HEK293 (cell line): ENCODE measurements at regions not wholly inside any gene's neighbourhood (a gene's known extent, or its start where the extent isn't known, plus 50 kb on each side); places are given as distances from the start of the nearest gene placed in this dataset.

Experiments
- CTCF ChIA-PET: fragments of 350-600 bp; formaldehyde crosslinking; extraction: SDS; loops from one replicate; lab custom pipeline; 2021; ENCODE audit warnings: antibody characterized with exemption; lab: Yijun Ruan, JAX
- POLR2A ChIA-PET: fragments of 300-600 bp; formaldehyde crosslinking; extraction: SDS; loops from one replicate; lab custom pipeline; 2020; ENCODE audit warnings: antibody characterized with exemption, inconsistent platforms; lab: Yijun Ruan, JAX
- H3K27ac ChIP-seq: fragments of 200-500 bp; sonication (Bioruptor generic); 2 replicates; pipeline ENCODE4 v1.5.1; 2014; ENCODE audit warnings: low read depth, low read length, control low read depth, inconsistent platforms; ENCODE audit errors: extremely low read depth
- H3K36me3 ChIP-seq, 2 experiments: fragments of 200-500 bp in 1 of 2; sonication (Bioruptor generic) in 1 of 2; 1 replicate in 1 of 2; 2 replicates in 1 of 2; pipeline ENCODE4 v1.5.1; 2014 to 2017; ENCODE audit warnings: inconsistent platforms in 2 of 2, low read length in 2 of 2; ENCODE audit not compliant: control insufficient read depth in 2 of 2, insufficient read depth in 1 of 2
- H3K4me1 ChIP-seq: fragments of 200-500 bp; sonication (Bioruptor generic); 2 replicates; pipeline ENCODE4 v1.5.1; 2014; ENCODE audit warnings: mild to moderate bottlenecking, low read length, inconsistent platforms; ENCODE audit not compliant: control insufficient read depth, insufficient read depth
- H3K4me3 ChIP-seq: 2 replicates; pipeline ENCODE4 v1.5.1; 2011; ENCODE audit warnings: low read depth, mild to moderate bottlenecking, control low read depth, low read length, moderate library complexity
- H3K9me3 ChIP-seq: fragments of 200-500 bp; sonication (Bioruptor generic); 2 replicates; pipeline ENCODE4 v1.5.1; 2014; ENCODE audit warnings: low read depth, low read length, inconsistent platforms; ENCODE audit not compliant: control insufficient read depth, insufficient read depth
- KLF1 ChIP-seq: fragments of 450-650 bp; formaldehyde crosslinking; IDR thresholded peaks from 2 replicates; pipeline ENCODE4 v1.5.1; 2016; ENCODE audit warnings: missing biosample characterization, missing genetic modification characterization
- OSR2 ChIP-seq: fragments of 450-650 bp; formaldehyde crosslinking; IDR thresholded peaks from 2 replicates; pipeline ENCODE4 v1.5.1; 2016; ENCODE audit warnings: missing biosample characterization, missing genetic modification characterization
- REST ChIP-seq: fragments of 450-650 bp; formaldehyde crosslinking; IDR thresholded peaks from 2 replicates; pipeline ENCODE4 v1.5.1; 2016; ENCODE audit warnings: missing biosample characterization, missing genetic modification characterization
- SCRT2 ChIP-seq: fragments of 450-650 bp; formaldehyde crosslinking; IDR thresholded peaks from 2 replicates; pipeline ENCODE4 v1.5.1; 2016; ENCODE audit warnings: missing biosample characterization, missing genetic modification characterization
- ZBTB20 ChIP-seq: fragments of 450-650 bp; formaldehyde crosslinking; IDR thresholded peaks from 2 replicates; pipeline ENCODE4 v1.5.1; 2016; ENCODE audit warnings: missing biosample characterization, missing genetic modification characterization
- ZFP3 ChIP-seq: fragments of 450-650 bp; formaldehyde crosslinking; IDR thresholded peaks from 2 replicates; pipeline ENCODE4 v1.5.1; 2016; ENCODE audit warnings: low read depth, missing biosample characterization, missing genetic modification characterization
- ZNF16 ChIP-seq: fragments of 450-650 bp; formaldehyde crosslinking; IDR thresholded peaks from 2 replicates; pipeline ENCODE4 v1.5.1; 2016; ENCODE audit warnings: low read depth, missing biosample characterization, missing genetic modification characterization
- ZNF221 ChIP-seq: fragments of 450-650 bp; formaldehyde crosslinking; IDR thresholded peaks from 2 replicates; pipeline ENCODE4 v1.5.1; 2017; ENCODE audit warnings: missing biosample characterization, missing genetic modification characterization, borderline replicate concordance
- ZNF398 ChIP-seq: fragments of 450-650 bp; formaldehyde crosslinking; IDR thresholded peaks from 2 replicates; pipeline ENCODE4 v1.5.1; 2017; ENCODE audit warnings: missing biosample characterization, missing genetic modification characterization
- ZNF629 ChIP-seq: fragments of 450-650 bp; formaldehyde crosslinking; IDR thresholded peaks from 2 replicates; pipeline ENCODE4 v1.5.1; 2017; ENCODE audit warnings: missing biosample characterization, missing genetic modification characterization
- ZSCAN18 ChIP-seq: fragments of 450-650 bp; formaldehyde crosslinking; IDR thresholded peaks from 2 replicates; pipeline ENCODE4 v1.5.1; 2016; ENCODE audit warnings: missing biosample characterization, missing genetic modification characterization
- ZSCAN23 ChIP-seq: fragments of 450-650 bp; formaldehyde crosslinking; IDR thresholded peaks from 2 replicates; pipeline ENCODE4 v1.5.1; 2016; ENCODE audit warnings: missing biosample characterization, missing genetic modification characterization
- ZSCAN5A ChIP-seq: fragments of 450-650 bp; formaldehyde crosslinking; IDR thresholded peaks from 2 replicates; pipeline ENCODE4 v1.5.1; 2016; ENCODE audit warnings: missing biosample characterization, missing genetic modification characterization
- TF ChIP-seq, protein P1 (sequence below): fragments of 450-650 bp; formaldehyde crosslinking; IDR thresholded peaks from 2 replicates; pipeline ENCODE4 v1.5.1; 2017; ENCODE audit warnings: missing biosample characterization, missing genetic modification characterization
- TF ChIP-seq, protein P2 (sequence below): fragments of 450-650 bp; formaldehyde crosslinking; IDR thresholded peaks from 2 replicates; pipeline ENCODE4 v1.5.1; 2017; ENCODE audit warnings: missing biosample characterization, mild to moderate bottlenecking, missing genetic modification characterization, moderate library complexity

- H3K9me3 ChIP-seq: no peaks in the 10 kb centered on the region
- CTCF ChIA-PET: interaction anchor here (1.2 kb wide), 1 partner anchor 13 kb away, joined by 6 read pairs; no protein-coding TSS in a partner anchor
- POLR2A ChIA-PET: no interaction called here
Measured at GRCh38 chr18:25818505-25818904, 271.9 kb downstream of the SS18 start.

DNA sequence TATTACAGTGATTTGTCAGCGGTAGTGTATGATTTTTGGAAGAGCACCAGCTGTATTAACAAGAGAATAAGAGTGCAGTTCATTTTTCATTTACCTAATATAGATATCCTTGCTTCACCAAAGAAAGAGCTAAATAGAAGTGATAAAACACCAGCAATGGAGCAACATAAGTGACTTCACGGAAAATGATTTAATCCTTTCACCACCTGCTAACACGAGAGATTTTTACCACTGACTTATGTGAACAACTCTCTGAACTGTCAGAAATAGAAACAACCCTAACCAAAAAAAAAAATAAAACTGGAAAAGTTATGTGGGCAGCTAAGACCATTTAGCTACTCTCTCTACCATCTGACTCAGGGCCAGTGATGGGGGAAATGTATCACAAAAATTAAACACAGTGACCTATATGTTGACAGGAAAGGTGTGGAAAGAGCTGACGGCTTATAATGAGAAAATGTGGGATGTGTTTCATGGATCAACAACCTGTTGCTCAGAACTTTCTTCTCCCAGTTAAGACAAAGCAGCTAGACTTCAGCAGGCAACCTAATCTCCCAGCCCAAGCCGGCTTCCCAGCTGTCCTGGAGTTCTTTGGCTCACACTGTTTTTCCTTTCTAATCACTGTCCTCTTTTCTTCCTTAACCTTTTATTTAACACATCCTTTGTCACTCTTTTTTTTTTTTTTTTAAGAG is 272.7 kb downstream of the SS18 start:
- TF ChIP-seq OSR2 (tag by site-specific recombination) (no peak), SCRT2 (peak; percentile 58)
- POLR2A ChIA-PET: no interaction called here
- CTCF ChIA-PET: interaction anchor here (0.6 to 1.2 kb wide), 2 partner anchors 14 to 76 kb away, joined by 4 to 6 read pairs; no protein-coding TSS in a partner anchor
- Histone ChIP-seq H3K4me1 (no peaks in the 10 kb centered on the region), H3K9me3 (no peaks in the 10 kb centered on the region), H3K36me3 (no peaks in the 10 kb centered on the region), H3K27ac (no peak overlapping the region), H3K4me3 (no peak overlapping the region)

More at GRCh38 chr18:25818505-25818904, 271.9 kb downstream of the SS18 start:
- Histone ChIP-seq H3K4me1 (no peaks in the 10 kb centered on the region), H3K27ac (no peak overlapping the region)
- TF ChIP-seq, protein P1, sequence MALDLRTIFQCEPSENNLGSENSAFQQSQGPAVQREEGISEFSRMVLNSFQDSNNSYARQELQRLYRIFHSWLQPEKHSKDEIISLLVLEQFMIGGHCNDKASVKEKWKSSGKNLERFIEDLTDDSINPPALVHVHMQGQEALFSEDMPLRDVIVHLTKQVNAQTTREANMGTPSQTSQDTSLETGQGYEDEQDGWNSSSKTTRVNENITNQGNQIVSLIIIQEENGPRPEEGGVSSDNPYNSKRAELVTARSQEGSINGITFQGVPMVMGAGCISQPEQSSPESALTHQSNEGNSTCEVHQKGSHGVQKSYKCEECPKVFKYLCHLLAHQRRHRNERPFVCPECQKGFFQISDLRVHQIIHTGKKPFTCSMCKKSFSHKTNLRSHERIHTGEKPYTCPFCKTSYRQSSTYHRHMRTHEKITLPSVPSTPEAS (tag by site-specific recombination): no peak
- TF ChIP-seq ZNF16 (tag by site-specific recombination): no peak
- no peak for TF ChIP-seq ZSCAN18 (tag by site-specific recombination)
- no peak for TF ChIP-seq ZNF221 (tag by site-specific recombination)
- TF ChIP-seq, all 188 proteins: peak for 0
- H3K4me3 ChIP-seq: no peak overlapping the region
- H3K36me3 ChIP-seq: no peaks in the 10 kb centered on the region

DNA sequence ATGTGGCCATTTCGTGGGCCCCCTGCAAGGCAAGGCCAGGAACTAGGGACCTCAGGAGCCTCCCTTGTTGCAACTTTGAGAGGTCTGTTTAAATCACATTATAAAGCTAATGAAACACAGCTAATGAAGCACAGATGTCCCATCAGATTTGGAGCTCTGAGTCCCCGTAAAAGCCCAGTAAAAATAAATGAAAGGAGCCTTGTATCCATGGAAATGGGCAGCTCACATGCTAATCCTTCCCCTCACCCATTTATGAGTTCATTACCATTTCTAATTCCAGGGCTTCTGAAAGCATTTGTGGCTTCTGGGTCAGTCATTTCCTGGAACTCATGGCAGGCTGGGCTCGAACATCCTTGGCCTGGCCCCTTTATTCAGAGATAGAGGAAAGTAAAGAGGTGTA is 274.8 kb downstream of the SS18 start:
- TF ChIP-seq ZFP3 (tag by site-specific recombination): no peak
- TF ChIP-seq ZSCAN5A (tag by site-specific recombination): no peak
- TF ChIP-seq ZBTB20: no peak
- no peak for TF ChIP-seq REST (tag by site-specific recombination)
- TF ChIP-seq ZNF398 (tag by site-specific recombination): no peak
- no peak for TF ChIP-seq ZSCAN23
- no peak for TF ChIP-seq ZNF629 (tag by site-specific recombination)
- TF ChIP-seq KLF1 (tag by site-specific recombination): no peak
- TF ChIP-seq, protein P2, sequence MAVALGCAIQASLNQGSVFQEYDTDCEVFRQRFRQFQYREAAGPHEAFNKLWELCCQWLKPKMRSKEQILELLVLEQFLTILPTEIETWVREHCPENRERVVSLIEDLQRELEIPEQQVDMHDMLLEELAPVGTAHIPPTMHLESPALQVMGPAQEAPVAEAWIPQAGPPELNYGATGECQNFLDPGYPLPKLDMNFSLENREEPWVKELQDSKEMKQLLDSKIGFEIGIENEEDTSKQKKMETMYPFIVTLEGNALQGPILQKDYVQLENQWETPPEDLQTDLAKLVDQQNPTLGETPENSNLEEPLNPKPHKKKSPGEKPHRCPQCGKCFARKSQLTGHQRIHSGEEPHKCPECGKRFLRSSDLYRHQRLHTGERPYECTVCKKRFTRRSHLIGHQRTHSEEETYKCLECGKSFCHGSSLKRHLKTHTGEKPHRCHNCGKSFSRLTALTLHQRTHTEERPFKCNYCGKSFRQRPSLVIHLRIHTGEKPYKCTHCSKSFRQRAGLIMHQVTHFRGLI: no peak
- CTCF ChIA-PET: interaction anchor here (0.6 to 1.0 kb wide), 3 partner anchors 11 to 17 kb away, joined by 3 to 5 read pairs (median 4); no protein-coding TSS in a partner anchor
- H3K9me3 ChIP-seq: no peaks in the 10 kb centered on the region
- H3K36me3 ChIP-seq: no peaks in the 10 kb centered on the region
- no peak overlapping the region for H3K27ac ChIP-seq
- H3K4me3 ChIP-seq: no peak overlapping the region
- POLR2A ChIA-PET: no interaction called here
- H3K4me1 ChIP-seq: no peaks in the 10 kb centered on the region
